ENCODE measurements at regions not wholly inside any gene's neighbourhood (a gene's known extent, or its start where the extent isn't known, plus 50 kb on each side); places are given as distances from the start of the nearest gene placed in this dataset.

DNA sequence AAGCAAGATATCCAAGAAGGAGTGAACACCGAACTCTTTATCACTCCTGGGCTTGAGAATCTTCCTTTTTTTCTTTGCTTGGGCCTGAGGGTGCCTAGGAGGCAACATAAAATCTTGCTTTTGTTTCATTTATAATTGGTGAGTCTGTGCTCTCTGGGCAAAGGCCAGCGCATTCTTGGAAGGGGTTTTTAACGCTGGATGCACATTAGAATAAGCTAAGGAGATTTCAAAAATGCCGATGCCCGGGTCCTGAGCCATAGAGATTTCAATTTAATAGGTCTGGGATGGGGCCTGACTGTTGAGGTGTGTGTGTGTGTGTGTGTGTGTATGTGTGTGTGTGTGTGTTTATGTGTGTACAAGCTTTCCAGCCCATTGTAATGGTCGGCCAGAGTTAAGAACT lies 62.0 kb upstream of the SORCS3 start:
- H3K4me1 ChIP-seq = peaks cover 0 to 10% (median 0%) of the 10 kb centered on the region in 9 donors
- no peaks in the 10 kb centered on the region for H3K36me3 ChIP-seq
- no peak for TF ChIP-seq CTCF (IDR thresholded peaks at IDR 0.05)
- no peak overlapping the region for H3K27ac ChIP-seq
- intact Hi-C loops (cut with DNase I) = no loop called here
- H3K4me3 ChIP-seq = no peak overlapping the region
- peaks cover 0 to 62% (median 48%) of the 10 kb centered on the region in 7 donors for H3K27me3 ChIP-seq
- DNase-seq (no peak), ATAC-seq (no peak)
- no peaks in the 10 kb centered on the region for H3K9me3 ChIP-seq
- WGBS, 2 donors = 75 to 82% methylated on average over 6 of the region's 6 CpGs

DNA sequence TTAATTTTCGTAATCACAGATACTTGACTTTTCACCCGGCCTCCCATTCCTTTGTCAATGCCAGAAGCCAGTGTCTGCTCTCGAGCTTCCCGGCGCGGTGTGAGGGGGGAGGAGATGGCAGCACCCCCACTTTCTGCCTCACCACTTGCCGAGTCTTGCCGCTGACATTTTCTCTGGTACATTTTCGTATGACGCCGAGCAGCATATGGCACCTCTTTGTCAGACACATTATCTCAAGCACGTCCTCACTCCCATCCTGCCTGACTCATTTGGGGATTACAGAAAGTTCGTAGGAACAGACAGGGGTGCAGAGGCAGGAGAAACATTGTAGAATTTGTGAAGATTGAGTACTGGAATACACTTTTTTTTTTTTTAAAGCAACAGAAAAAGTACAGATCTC lies 60.8 kb upstream of the SORCS3 start:
- H3K27ac ChIP-seq = no peak overlapping the region
- no peak for TF ChIP-seq CTCF (IDR thresholded peaks at IDR 0.05)
- ATAC-seq = peak in 5 of 8 donors; percentile 31 to 68 (median 35)
- peaks cover 0 to 10% (median 0%) of the 10 kb centered on the region in 9 donors for H3K4me1 ChIP-seq
- H3K36me3 ChIP-seq = no peaks in the 10 kb centered on the region
- WGBS, 2 donors = 21% methylated on average over 13 of the region's 13 CpGs
- H3K27me3 ChIP-seq = peaks cover 0 to 69% (median 54%) of the 10 kb centered on the region in 7 donors
- no peaks in the 10 kb centered on the region for H3K9me3 ChIP-seq
- no peak for DNase-seq
- H3K4me3 ChIP-seq = peak overlapping the region in 3 of 10 donors; percentile 2 to 15 (median 14)
- intact Hi-C loops (cut with DNase I) = no loop called here

- peak; percentile 69 to 89 (median 86) for TF ChIP-seq CTCF (IDR thresholded peaks at IDR 0.05)
- intact Hi-C loops (cut with DNase I) = no loop called here
- H3K9me3 ChIP-seq = no peaks in the 10 kb centered on the region
- DNase-seq (peak; percentile 48 to 70), ATAC-seq (peak; percentile 49 to 86 (median 80))
- peaks cover 0 to 10% (median 0%) of the 10 kb centered on the region in 9 donors for H3K4me1 ChIP-seq
- no peaks in the 10 kb centered on the region for H3K36me3 ChIP-seq
- peaks cover 0 to 69% (median 54%) of the 10 kb centered on the region in 7 donors for H3K27me3 ChIP-seq
- 39 to 41% methylated on average over 20 of the region's 20 CpGs for WGBS, 2 donors
- no peak overlapping the region for H3K27ac ChIP-seq
- H3K4me3 ChIP-seq = peak overlapping the region in 3 of 10 donors; percentile 2 to 15 (median 14)
Observed at GRCh38 chr10:104580774-104581675, 60.1 kb upstream of the SORCS3 start.

GRCh38 chr10:104581884-104582601 lies 59.0 kb upstream of the SORCS3 start:
- intact Hi-C loops (cut with DNase I) = no loop called here
- DNase-seq = no peak
- peaks cover 0 to 75% (median 54%) of the 10 kb centered on the region in 7 donors for H3K27me3 ChIP-seq
- TF ChIP-seq CTCF (IDR thresholded peaks at IDR 0.05) = no peak
- H3K9me3 ChIP-seq = no peaks in the 10 kb centered on the region
- peaks cover 0 to 10% (median 0%) of the 10 kb centered on the region in 9 donors for H3K4me1 ChIP-seq
- no peak overlapping the region for H3K4me3 ChIP-seq
- no peaks in the 10 kb centered on the region for H3K36me3 ChIP-seq
- ATAC-seq = no peak
- 71 to 79% methylated on average over 5 of the region's 5 CpGs for WGBS, 2 donors
- H3K27ac ChIP-seq = no peak overlapping the region
